ENCODE measurements at regions not wholly inside any gene's neighbourhood (a gene's known extent, or its start where the extent isn't known, plus 50 kb on each side); places are given as distances from the start of the nearest gene placed in this dataset.
A peak's percentile ranks its signal among the peaks of the same experiment; 100 is the strongest.

- no peaks in the 10 kb centered on the region for H3K27me3 Mint-ChIP-seq
- H3K36me3 Mint-ChIP-seq (ENCODE audit: insufficient read depth) = no peaks in the 10 kb centered on the region
- no peaks in the 10 kb centered on the region for H3K9me3 Mint-ChIP-seq (ENCODE audit: low read depth)
Observed at GRCh38 chr4:37132975-37133360, 111.6 kb upstream of the NWD2 start.

DNA sequence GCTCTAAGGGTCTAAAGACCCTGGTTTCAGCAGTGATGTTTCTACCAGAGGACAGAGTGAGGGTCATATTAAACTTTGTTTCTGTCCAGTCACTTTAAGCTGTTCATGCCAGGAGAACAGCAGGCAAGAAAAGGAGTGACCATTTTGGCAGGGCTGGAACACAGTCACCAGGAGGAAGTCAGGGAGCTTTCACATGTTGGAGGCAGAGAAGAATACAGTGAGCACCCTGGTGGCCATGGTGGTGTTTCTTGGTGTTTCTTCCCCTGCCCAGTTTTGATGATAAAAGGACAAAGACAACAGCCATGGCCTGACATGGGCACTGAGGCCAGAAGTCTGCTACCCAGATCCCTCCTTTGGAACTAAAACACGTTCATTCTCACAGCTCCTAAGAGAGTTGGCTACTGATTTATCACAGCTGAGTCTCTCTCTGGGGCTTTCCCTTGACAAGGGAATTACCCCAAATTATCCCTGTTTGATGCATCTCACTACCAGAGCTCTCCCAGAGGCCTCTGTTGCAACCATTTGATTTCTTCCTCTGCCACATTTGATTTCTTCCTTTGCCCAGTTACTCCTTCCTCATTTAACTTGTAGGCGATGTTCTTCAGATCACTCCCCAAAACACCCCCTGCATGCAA, 106.4 kb upstream of the NWD2 start:
- Mint-ChIP-seq H3K4me3 (ENCODE audit: low read depth) (no peak overlapping the region), H3K27me3 (no peaks in the 10 kb centered on the region), H3K9me3 (ENCODE audit: low read depth) (no peaks in the 10 kb centered on the region), H3K36me3 (ENCODE audit: insufficient read depth) (peaks cover 3% of the 10 kb centered on the region), H3K27ac (no peak overlapping the region), H3K4me1 (ENCODE audit: low read depth) (peaks cover 14% of the 10 kb centered on the region)
- TF ChIP-seq CTCF (IDR thresholded peaks at IDR 0.05; ENCODE audit: unreplicated experiment) = no peak
- DNase-seq (ENCODE audit: low spot score, unreplicated experiment) = no peak

More at GRCh38 chr4:37132975-37133360, 111.6 kb upstream of the NWD2 start:
- TF ChIP-seq CTCF (IDR thresholded peaks at IDR 0.05; ENCODE audit: unreplicated experiment) = no peak
- no peak for DNase-seq (ENCODE audit: low spot score, unreplicated experiment)
- no peaks in the 10 kb centered on the region for H3K4me1 Mint-ChIP-seq (ENCODE audit: low read depth)
- H3K27ac Mint-ChIP-seq = peak overlapping the region; percentile 7
- H3K4me3 Mint-ChIP-seq (ENCODE audit: low read depth) = no peak overlapping the region

DNA sequence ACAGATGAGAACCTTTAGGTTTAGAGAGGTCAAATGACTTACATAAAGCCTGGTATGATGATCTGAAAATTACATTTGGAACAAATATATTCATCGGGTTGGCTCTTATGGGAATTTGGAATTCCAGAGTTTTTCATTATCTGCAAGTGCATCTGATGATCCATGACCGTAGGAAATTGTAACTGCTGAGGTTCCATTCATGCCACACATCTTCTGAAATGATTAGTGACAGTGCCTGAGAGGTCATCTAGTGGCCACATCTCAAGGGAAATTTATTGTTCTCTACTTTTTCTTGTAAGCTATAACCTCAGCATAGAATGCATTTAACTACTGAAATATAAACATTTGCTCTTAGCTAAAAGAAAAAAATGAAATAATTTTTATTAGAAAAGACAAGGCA, 105.8 kb upstream of the NWD2 start:
- Mint-ChIP-seq H3K27ac (no peak overlapping the region), H3K27me3 (no peaks in the 10 kb centered on the region), H3K36me3 (ENCODE audit: insufficient read depth) (peaks cover 3% of the 10 kb centered on the region), H3K4me1 (ENCODE audit: low read depth) (peaks cover 14% of the 10 kb centered on the region), H3K4me3 (ENCODE audit: low read depth) (no peak overlapping the region), H3K9me3 (ENCODE audit: low read depth) (no peaks in the 10 kb centered on the region)
- no peak for DNase-seq (ENCODE audit: low spot score, unreplicated experiment)
- no peak for TF ChIP-seq CTCF (IDR thresholded peaks at IDR 0.05; ENCODE audit: unreplicated experiment)

DNA sequence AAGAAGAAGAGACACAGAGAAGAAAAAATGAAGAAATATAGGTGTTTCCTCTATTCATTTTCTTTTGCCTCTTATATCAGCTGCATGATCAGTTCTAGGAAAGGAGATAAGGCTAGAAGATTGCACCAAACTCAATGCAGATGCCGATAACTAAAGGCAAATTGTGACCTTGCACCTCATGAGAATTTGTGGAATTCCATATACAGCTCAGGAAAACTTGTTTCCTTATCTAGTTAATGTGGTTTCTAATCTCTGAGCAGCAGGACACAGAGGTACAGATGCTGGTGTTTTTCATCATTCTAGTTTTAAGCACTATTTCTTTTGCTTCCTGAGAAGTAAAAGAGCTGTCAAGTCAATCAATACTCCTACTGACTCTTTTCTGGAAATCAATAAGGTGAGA, 104.6 kb upstream of the NWD2 start:
- Mint-ChIP-seq H3K36me3 (ENCODE audit: insufficient read depth) (peaks cover 4% of the 10 kb centered on the region), H3K27ac (peak overlapping the region; percentile 28), H3K4me3 (ENCODE audit: low read depth) (no peak overlapping the region), H3K4me1 (ENCODE audit: low read depth) (peaks cover 14% of the 10 kb centered on the region), H3K9me3 (ENCODE audit: low read depth) (peaks cover 4% of the 10 kb centered on the region), H3K27me3 (no peaks in the 10 kb centered on the region)
- DNase-seq (ENCODE audit: low spot score, unreplicated experiment) = no peak
- TF ChIP-seq CTCF (IDR thresholded peaks at IDR 0.05; ENCODE audit: unreplicated experiment) = no peak

GRCh38 chr4:37146260-37146659, 98.3 kb upstream of the NWD2 start:
- Mint-ChIP-seq H3K4me1 (ENCODE audit: low read depth) (no peaks in the 10 kb centered on the region), H3K36me3 (ENCODE audit: insufficient read depth) (peaks cover 1% of the 10 kb centered on the region), H3K27me3 (no peaks in the 10 kb centered on the region), H3K27ac (no peak overlapping the region), H3K9me3 (ENCODE audit: low read depth) (peaks cover 10% of the 10 kb centered on the region), H3K4me3 (ENCODE audit: low read depth) (no peak overlapping the region)
- no peak for TF ChIP-seq CTCF (IDR thresholded peaks at IDR 0.05; ENCODE audit: unreplicated experiment)
- no peak for DNase-seq (ENCODE audit: low spot score, unreplicated experiment)
